Thyroid gland (tissue), 4 donors: ENCODE measurements at regions not wholly inside any gene's neighbourhood (a gene's known extent, or its start where the extent isn't known, plus 50 kb on each side); places are given as distances from the start of the nearest gene placed in this dataset.

Source experiments
- DNase-seq, 2 donors: peaks; one replicate each; pipeline ENCODE4 v3.0.0-alpha.2; 2019
- H3K27ac ChIP-seq, 3 donors: fragments of 200-600 bp; sonication (generic); 1 replicate in 2 of 3; 2 replicates in 1 of 3; pipeline ENCODE4 v1.5.1; 2016 to 2019; ENCODE audit warnings: mild to moderate bottlenecking in 1 of 3, moderate library complexity in 1 of 3
- H3K27me3 ChIP-seq: fragments of 200-600 bp; sonication (generic); one replicate; pipeline ENCODE4 v1.5.1; 2019
- H3K36me3 ChIP-seq, 2 donors: fragments of 200-600 bp; sonication (generic); one replicate each; pipeline ENCODE4 v1.5.1; 2016 to 2019
- H3K4me1 ChIP-seq, 2 donors: fragments of 200-600 bp; sonication (generic); one replicate each; pipeline ENCODE4 v1.5.1; 2017 to 2019
- H3K4me3 ChIP-seq, 3 donors: fragments of 200-600 bp; sonication (generic); replicated peaks in 1 of 3; 1 replicate in 2 of 3; 2 replicates in 1 of 3; pipeline ENCODE4 v1.5.1; 2016; ENCODE audit warnings: mild to moderate bottlenecking in 1 of 3
- H3K9me3 ChIP-seq: fragments of 200-600 bp; sonication (generic); one replicate; pipeline ENCODE4 v1.5.1; 2017
- CTCF ChIP-seq, 6 experiments: fragments of 200-600 bp in 3 of 6; fragments of 450-650 bp in 3 of 6; sonication (generic) in 3 of 6; IDR thresholded peaks; one replicate each; pipeline ENCODE4 v1.5.1; 2016 to 2019; ENCODE audit warnings: antibody characterized with exemption in 6 of 6, mild to moderate bottlenecking in 2 of 6, inconsistent platforms in 1 of 6, moderate library complexity in 1 of 6
- POLR2A ChIP-seq, 2 donors: fragments of 450-650 bp; IDR thresholded peaks; one replicate each; pipeline ENCODE4 v1.6.1; 2017; ENCODE audit warnings: antibody characterized with exemption in 2 of 2, mild to moderate bottlenecking in 2 of 2, moderate library complexity in 1 of 2
- WGBS, 2 donors: methylation state at CpG; one replicate each; pipeline ENCODE4 v1.1.5; 2017; 5-methylcytosine and 5-hydroxymethylcytosine counted together
- intact Hi-C: fragments of 100-400 bp; cut with DNase I; formaldehyde crosslinking; loops from one replicate; pipeline ENCODE4 v1.15.1; 2023

GRCh38 chr22:41023299-41023623 lies 69.1 kb upstream of the EP300 start:
- 93 to 95% methylated on average over 5 of the region's 5 CpGs for WGBS, 2 donors
- no peak for DNase-seq
- no peaks in the 10 kb centered on the region for H3K27me3 ChIP-seq
- H3K9me3 ChIP-seq, result no peaks in the 10 kb centered on the region
- peak overlapping the region; percentile 98 to 99 (median 99) for H3K27ac ChIP-seq
- H3K4me1 ChIP-seq, result peaks cover 10 to 21% of the 10 kb centered on the region in 2 donors
- no peak overlapping the region for H3K4me3 ChIP-seq
- no peaks in the 10 kb centered on the region for H3K36me3 ChIP-seq
- no peak for TF ChIP-seq POLR2A (IDR thresholded peaks at IDR 0.05)
- TF ChIP-seq CTCF (IDR thresholded peaks at IDR 0.05), result no peak
- intact Hi-C loops, result loop anchor here (5.0 kb wide), 2 partner anchors 69 to 71 kb away; partner anchors contain the start of genes EP300 and RBX1

- TF ChIP-seq CTCF (IDR thresholded peaks at IDR 0.05) (no peak), POLR2A (IDR thresholded peaks at IDR 0.05) (no peak)
- WGBS, 2 donors, result 75 to 84% methylated on average over 3 of the region's 3 CpGs
- Histone ChIP-seq H3K9me3 (no peaks in the 10 kb centered on the region), H3K27ac (peak overlapping the region in 1 of 3 donors; percentile 19), H3K4me3 (no peak overlapping the region), H3K36me3 (no peaks in the 10 kb centered on the region), H3K4me1 (peaks cover 4 to 13% of the 10 kb centered on the region in 2 donors), H3K27me3 (no peaks in the 10 kb centered on the region)
- DNase-seq, result no peak
- intact Hi-C loops, result loop anchor here (5.0 kb wide), 1 partner anchor 48 kb away; no protein-coding TSS in a partner anchor
Observed at GRCh38 chr22:41028841-41029240, 63.6 kb upstream of the EP300 start.

GRCh38 chr22:41030891-41031290 lies 61.5 kb upstream of the EP300 start:
- no peaks in the 10 kb centered on the region for H3K9me3 ChIP-seq
- TF ChIP-seq CTCF (IDR thresholded peaks at IDR 0.05), result no peak
- TF ChIP-seq POLR2A (IDR thresholded peaks at IDR 0.05), result no peak
- H3K36me3 ChIP-seq, result no peaks in the 10 kb centered on the region
- intact Hi-C loops, result no loop called here
- no peak overlapping the region for H3K4me3 ChIP-seq
- no peak for DNase-seq
- H3K27ac ChIP-seq, result no peak overlapping the region
- peaks cover 4 to 13% of the 10 kb centered on the region in 2 donors for H3K4me1 ChIP-seq
- no peaks in the 10 kb centered on the region for H3K27me3 ChIP-seq
- 82 to 88% methylated on average over 4 of the region's 4 CpGs for WGBS, 2 donors

DNA sequence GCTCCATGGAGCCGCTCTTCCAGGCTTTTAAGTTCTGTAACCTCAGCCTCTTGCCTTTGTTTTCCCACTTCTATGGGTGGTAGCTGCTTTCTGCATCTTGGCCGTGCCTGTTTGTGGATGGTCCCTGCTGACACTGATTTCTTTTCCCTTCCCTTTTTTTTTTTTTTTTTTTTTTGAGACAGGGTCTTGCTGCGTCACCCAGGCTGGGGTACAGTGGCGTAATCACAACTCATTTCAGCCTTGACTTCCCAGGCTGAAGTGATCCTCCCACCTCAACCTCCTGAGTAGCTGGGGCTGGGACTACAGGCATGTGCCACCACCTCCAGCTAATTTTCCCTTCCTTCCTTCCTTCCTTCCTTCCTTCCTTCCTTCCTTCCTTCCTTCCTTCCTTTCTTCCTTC lies 57.7 kb upstream of the EP300 start:
- DNase-seq, result no peak
- WGBS, 2 donors, result 82 to 88% methylated on average over 4 of the region's 4 CpGs
- intact Hi-C loops, result no loop called here

DNA sequence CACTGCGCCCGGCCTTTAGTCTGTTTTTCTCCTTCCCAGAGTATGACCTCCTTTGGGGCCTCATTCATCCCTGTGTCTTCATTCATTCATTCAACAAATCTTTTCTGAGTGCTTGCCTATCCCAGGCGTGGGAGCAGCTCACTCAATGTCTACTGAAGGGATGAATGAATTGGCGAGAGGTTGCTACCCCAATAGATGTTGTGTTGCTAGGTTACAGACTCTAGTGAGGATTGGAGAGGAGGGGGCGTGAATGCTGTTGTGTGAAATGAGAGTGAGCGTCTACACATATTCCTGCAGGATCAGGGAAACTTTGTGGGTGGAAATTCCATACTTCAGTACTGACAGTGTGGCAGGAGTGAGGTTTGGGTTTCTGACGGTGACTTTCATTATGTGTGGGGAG lies 55.5 kb upstream of the EP300 start:
- intact Hi-C loops, result no loop called here
- DNase-seq, result no peak
- 82 to 87% methylated on average over 7 of the region's 7 CpGs for WGBS, 2 donors

More for the DNA sequence above, 57.7 kb upstream of the EP300 start:
- TF ChIP-seq POLR2A (IDR thresholded peaks at IDR 0.05) (no peak), CTCF (IDR thresholded peaks at IDR 0.05) (no peak)
- Histone ChIP-seq H3K27ac (no peak overlapping the region), H3K4me1 (no peaks in the 10 kb centered on the region), H3K27me3 (no peaks in the 10 kb centered on the region), H3K9me3 (no peaks in the 10 kb centered on the region), H3K36me3 (no peaks in the 10 kb centered on the region), H3K4me3 (no peak overlapping the region)

More for the DNA sequence above, 55.5 kb upstream of the EP300 start:
- TF ChIP-seq POLR2A (IDR thresholded peaks at IDR 0.05), result no peak
- TF ChIP-seq CTCF (IDR thresholded peaks at IDR 0.05), result no peak
- no peaks in the 10 kb centered on the region for H3K9me3 ChIP-seq
- H3K4me3 ChIP-seq, result no peak overlapping the region
- H3K36me3 ChIP-seq, result no peaks in the 10 kb centered on the region
- H3K4me1 ChIP-seq, result no peaks in the 10 kb centered on the region
- H3K27me3 ChIP-seq, result no peaks in the 10 kb centered on the region
- no peak overlapping the region for H3K27ac ChIP-seq
